Stimulated activated naive CD8-positive, alpha-beta T cell treated with anti-CD3 and anti-CD28 coated beads, Interleukin-15, Interleukin-2, amounts not matched to agents 100 ng/mL and 50 ng/mL, for 24 hours (primary cell): ENCODE measurements at regions not wholly inside any gene's neighbourhood (a gene's known extent, or its start where the extent isn't known, plus 50 kb on each side); places are given as distances from the start of the nearest gene placed in this dataset.

Source experiments
- H3K27ac Mint-ChIP-seq: one replicate; pipeline ENCODE4 v1.8.0; 2021; ENCODE audit warnings: mild to moderate bottlenecking, mixed read lengths
- H3K27me3 Mint-ChIP-seq: one replicate; pipeline ENCODE4 v1.8.0; 2021; ENCODE audit warnings: mixed read lengths
- H3K36me3 Mint-ChIP-seq: one replicate; pipeline ENCODE4 v1.8.0; 2021; ENCODE audit warnings: low read depth, mixed read lengths
- H3K4me1 Mint-ChIP-seq: one replicate; pipeline ENCODE4 v1.8.0; 2021; ENCODE audit warnings: low read depth, mixed read lengths
- H3K4me3 Mint-ChIP-seq: one replicate; pipeline ENCODE4 v1.8.0; 2021; ENCODE audit warnings: mild to moderate bottlenecking, mixed read lengths
- H3K9me3 Mint-ChIP-seq: one replicate; pipeline ENCODE4 v1.8.0; 2021; ENCODE audit warnings: mixed read lengths

DNA sequence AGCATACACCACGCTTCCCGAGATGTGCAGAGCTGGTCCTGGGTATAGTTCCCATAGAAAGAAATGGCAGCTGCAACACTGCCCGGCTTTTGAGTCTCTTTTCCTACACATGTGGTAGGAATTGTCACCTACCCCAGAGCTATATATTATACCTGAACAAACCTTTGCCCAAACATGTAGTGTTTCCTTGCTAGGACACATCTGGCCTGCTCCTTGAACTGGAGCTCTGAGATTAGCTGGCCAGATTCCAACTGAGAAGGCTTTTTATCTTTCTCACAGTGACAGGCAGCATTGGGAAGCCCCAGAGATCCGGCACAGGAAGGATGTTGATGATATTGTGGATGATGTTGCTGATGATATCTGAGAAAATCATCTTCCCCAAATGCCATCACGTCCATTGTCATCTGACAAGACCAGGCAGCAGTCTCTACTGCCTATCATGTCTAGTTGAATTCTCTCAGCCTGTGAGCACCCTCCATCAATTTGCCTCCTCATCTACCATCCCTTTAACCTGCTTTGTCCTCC is 115.0 kb upstream of the SMYD2 start:
- no peaks in the 10 kb centered on the region for H3K27me3 Mint-ChIP-seq
- no peak overlapping the region for H3K27ac Mint-ChIP-seq
- H3K9me3 Mint-ChIP-seq: no peaks in the 10 kb centered on the region
- H3K4me1 Mint-ChIP-seq: no peaks in the 10 kb centered on the region
- H3K4me3 Mint-ChIP-seq: no peak overlapping the region
- H3K36me3 Mint-ChIP-seq: no peaks in the 10 kb centered on the region

DNA sequence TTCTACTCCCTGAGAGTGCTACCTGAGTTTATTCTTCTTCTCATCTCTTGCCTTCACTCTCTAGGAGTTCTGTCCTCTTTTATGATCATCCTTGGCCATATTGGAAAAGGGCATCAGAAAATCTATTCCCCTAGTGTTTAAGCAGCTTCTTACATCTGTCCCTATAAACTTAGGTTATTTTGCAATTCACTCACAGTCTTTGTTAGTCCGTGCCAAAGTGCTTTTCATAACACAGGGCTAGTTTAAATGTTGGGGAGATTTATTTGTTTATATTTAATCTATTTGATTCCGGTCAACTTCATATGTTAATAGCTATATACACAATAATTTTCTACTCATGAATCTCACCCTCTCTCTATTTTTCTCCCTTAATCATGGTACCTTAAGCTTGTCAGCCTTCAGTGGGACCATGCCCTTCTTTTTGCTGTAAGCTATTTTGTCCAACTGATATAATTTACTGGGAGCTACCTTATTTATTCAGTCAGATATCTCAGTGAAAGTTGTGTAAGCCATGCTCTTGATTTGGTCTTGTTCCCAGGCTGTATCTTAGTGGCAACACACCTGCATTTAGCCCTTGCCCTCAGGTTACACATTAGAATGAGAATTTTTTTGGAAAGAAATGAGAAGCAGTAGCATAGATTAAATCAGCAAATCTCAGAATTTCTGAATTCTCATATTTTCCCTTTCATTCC is 106.3 kb upstream of the SMYD2 start:
- Mint-ChIP-seq H3K27me3 (peaks cover 13% of the 10 kb centered on the region), H3K9me3 (no peaks in the 10 kb centered on the region), H3K4me3 (no peak overlapping the region), H3K36me3 (no peaks in the 10 kb centered on the region), H3K4me1 (no peaks in the 10 kb centered on the region), H3K27ac (no peak overlapping the region)

- Mint-ChIP-seq H3K4me3 (no peak overlapping the region), H3K27me3 (peaks cover 37% of the 10 kb centered on the region), H3K9me3 (peaks cover 11% of the 10 kb centered on the region), H3K27ac (no peak overlapping the region), H3K4me1 (no peaks in the 10 kb centered on the region), H3K36me3 (no peaks in the 10 kb centered on the region)
These were observed 102.9 kb upstream of the SMYD2 start for GRCh38 chr1:214178102-214178501.

GRCh38 chr1:214184992-214185391 is 96.0 kb upstream of the SMYD2 start:
- peaks cover 65% of the 10 kb centered on the region for H3K27me3 Mint-ChIP-seq
- H3K9me3 Mint-ChIP-seq: peaks cover 11% of the 10 kb centered on the region

GRCh38 chr1:214186103-214186824 is 94.7 kb upstream of the SMYD2 start:
- Mint-ChIP-seq H3K27me3 (peaks cover 64% of the 10 kb centered on the region), H3K4me3 (no peak overlapping the region), H3K4me1 (no peaks in the 10 kb centered on the region), H3K27ac (no peak overlapping the region), H3K36me3 (no peaks in the 10 kb centered on the region), H3K9me3 (peaks cover 11% of the 10 kb centered on the region)

More at GRCh38 chr1:214184992-214185391, 96.0 kb upstream of the SMYD2 start:
- Mint-ChIP-seq H3K36me3 (no peaks in the 10 kb centered on the region), H3K27ac (no peak overlapping the region), H3K4me1 (no peaks in the 10 kb centered on the region), H3K4me3 (no peak overlapping the region)

DNA sequence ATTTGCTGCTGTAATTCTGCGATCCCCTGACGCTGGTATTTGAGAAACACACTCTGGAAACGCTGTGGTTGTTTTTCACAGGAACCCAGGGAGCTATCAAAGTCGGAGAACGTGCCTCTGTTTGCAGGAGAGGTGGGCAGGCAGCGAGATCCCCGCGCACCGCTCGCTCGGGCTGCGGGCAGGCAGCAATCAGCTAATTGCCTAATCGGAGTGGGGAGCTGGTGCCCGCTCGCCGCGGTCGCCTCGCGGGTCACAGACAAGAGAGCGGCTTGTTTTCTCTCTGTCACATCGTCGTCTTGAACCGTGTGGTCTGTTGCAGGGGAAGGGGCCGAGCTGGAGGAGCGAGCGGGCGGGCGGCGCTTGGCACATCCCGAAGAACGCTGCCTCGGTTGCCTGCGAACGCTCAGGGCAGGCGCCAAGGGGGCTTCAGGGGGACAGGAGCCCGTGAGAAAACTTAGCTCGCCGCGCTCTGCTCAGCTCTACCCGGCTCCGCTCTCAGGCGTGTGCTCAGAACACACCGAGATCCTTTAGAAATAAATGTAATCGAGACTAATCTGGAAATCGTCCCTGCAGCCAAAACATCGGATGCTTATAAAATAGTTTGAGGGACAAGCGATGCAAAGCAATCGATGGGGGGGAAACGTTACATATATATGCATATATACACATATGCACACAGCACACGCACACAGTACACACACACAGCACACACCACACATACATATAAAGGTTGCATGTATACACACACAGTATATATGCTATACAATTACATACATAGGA is 93.6 kb upstream of the SMYD2 start:
- H3K27ac Mint-ChIP-seq: no peak overlapping the region
- peaks cover 5% of the 10 kb centered on the region for H3K9me3 Mint-ChIP-seq
- H3K4me3 Mint-ChIP-seq: no peak overlapping the region
- peaks cover 58% of the 10 kb centered on the region for H3K27me3 Mint-ChIP-seq
- no peaks in the 10 kb centered on the region for H3K4me1 Mint-ChIP-seq
- no peaks in the 10 kb centered on the region for H3K36me3 Mint-ChIP-seq

- H3K36me3 Mint-ChIP-seq: no peaks in the 10 kb centered on the region
- H3K27ac Mint-ChIP-seq: no peak overlapping the region
These were observed 93.0 kb upstream of the SMYD2 start for GRCh38 chr1:214187933-214188332.

DNA sequence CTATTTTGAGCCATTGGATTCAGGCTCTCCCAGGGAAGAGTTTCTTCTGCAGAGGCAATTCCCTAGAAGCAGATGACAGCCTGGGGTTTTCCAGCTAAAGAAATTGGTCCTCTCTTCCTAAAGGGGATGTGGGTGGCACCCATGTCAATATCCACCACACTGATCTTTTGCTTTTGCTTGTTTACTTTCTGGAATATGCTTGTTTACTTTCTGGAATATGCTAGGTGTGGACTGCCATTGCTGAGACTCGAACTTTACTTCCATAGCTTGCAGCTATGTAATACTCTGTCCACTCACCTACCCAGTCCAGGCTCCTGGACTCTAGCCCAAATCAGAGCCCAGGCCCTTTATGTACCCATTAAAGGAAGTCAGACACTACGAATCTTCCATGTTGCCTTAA is 92.1 kb upstream of the SMYD2 start:
- H3K9me3 Mint-ChIP-seq: no peaks in the 10 kb centered on the region
- H3K4me1 Mint-ChIP-seq: no peaks in the 10 kb centered on the region
- no peaks in the 10 kb centered on the region for H3K36me3 Mint-ChIP-seq
- peaks cover 56% of the 10 kb centered on the region for H3K27me3 Mint-ChIP-seq
- no peak overlapping the region for H3K27ac Mint-ChIP-seq
- no peak overlapping the region for H3K4me3 Mint-ChIP-seq

More at GRCh38 chr1:214187933-214188332, 93.0 kb upstream of the SMYD2 start:
- no peaks in the 10 kb centered on the region for H3K4me1 Mint-ChIP-seq
- peaks cover 56% of the 10 kb centered on the region for H3K27me3 Mint-ChIP-seq
- H3K9me3 Mint-ChIP-seq: peaks cover under 1% of the 10 kb centered on the region
- H3K4me3 Mint-ChIP-seq: no peak overlapping the region

DNA sequence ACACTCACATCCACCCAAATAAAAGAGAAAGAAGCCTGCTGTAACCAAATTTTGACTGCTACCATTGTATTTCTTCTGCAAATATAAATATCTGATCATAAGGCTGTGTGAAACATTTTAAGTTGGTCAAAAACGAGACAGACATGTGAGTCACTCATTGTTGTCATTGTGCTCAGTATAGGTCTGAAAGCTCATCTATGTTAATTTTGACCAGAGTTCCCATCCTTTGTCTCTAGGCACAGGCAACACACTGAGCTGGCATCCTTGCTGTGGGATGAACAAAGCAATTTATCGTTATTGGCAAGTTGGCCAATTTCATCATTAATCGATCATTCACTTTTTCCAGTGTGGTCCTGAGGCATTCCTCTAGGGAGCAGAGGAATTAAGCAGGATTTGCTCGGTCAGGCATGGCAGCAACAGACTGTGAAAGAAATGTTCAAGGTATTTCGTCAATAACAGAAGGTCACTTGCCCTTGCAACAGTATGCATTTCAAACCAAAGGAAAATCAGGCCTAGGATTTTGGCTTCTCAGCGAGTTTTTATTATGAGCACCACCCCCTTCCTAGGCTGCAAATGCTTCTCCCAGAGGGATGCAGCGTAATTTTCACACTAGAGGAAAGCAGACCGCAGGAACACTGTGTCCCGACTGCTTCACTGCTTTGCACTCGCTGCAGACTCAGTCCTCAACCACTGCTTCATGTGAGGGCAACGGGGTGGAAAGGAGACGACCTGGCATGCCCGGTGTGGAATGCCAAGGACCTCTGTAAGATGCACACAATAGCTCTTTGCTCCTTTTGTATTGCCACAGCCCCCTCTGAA is 87.9 kb upstream of the SMYD2 start:
- Mint-ChIP-seq H3K27me3 (peaks cover 47% of the 10 kb centered on the region), H3K4me3 (no peak overlapping the region), H3K36me3 (no peaks in the 10 kb centered on the region), H3K4me1 (no peaks in the 10 kb centered on the region), H3K9me3 (no peaks in the 10 kb centered on the region), H3K27ac (no peak overlapping the region)

DNA sequence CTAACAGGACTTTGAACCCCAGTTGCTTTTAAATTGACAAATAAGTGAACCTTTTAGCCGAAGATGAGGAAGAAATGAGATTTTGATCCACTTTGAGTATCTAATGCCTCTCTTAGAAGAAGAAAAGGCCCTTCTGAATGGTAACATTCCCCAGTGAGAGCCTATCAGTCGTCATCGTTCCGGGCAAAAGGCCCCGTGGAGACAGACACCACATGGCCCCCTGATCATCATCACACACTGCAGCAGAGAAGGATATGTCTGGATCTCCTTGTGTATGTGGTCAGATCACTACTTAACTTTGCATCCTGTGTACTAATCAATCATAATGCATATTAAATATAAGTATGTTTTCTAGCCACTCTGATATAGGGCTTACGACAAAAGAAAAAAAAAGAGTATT is 87.3 kb upstream of the SMYD2 start:
- Mint-ChIP-seq H3K4me3 (no peak overlapping the region), H3K27ac (no peak overlapping the region), H3K9me3 (no peaks in the 10 kb centered on the region), H3K27me3 (peaks cover 44% of the 10 kb centered on the region), H3K36me3 (no peaks in the 10 kb centered on the region), H3K4me1 (no peaks in the 10 kb centered on the region)

DNA sequence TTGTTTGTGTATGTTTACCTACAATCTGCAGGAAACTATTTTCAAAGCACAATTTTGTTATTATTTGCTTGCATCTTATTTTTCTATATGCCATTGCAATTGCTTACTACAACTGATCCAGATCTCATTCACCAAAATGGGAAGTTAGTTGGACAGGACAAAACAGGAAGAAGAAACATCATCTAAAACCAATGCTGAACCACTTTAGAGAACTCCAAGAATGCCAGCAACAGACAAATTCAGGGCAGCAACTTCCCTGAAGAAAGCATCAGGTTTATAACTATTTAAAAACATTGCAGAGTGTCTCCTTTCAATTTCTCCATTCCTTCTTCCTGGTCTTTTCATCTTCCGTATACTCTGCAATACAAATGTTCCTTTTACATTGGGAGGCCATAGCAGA is 82.4 kb upstream of the SMYD2 start:
- no peaks in the 10 kb centered on the region for H3K9me3 Mint-ChIP-seq
- peaks cover 43% of the 10 kb centered on the region for H3K27me3 Mint-ChIP-seq
- H3K27ac Mint-ChIP-seq: no peak overlapping the region
- H3K4me3 Mint-ChIP-seq: no peak overlapping the region
- H3K4me1 Mint-ChIP-seq: no peaks in the 10 kb centered on the region
- no peaks in the 10 kb centered on the region for H3K36me3 Mint-ChIP-seq

- H3K9me3 Mint-ChIP-seq: no peaks in the 10 kb centered on the region
- no peaks in the 10 kb centered on the region for H3K4me1 Mint-ChIP-seq
- peaks cover 33% of the 10 kb centered on the region for H3K27me3 Mint-ChIP-seq
- no peak overlapping the region for H3K4me3 Mint-ChIP-seq
- H3K27ac Mint-ChIP-seq: no peak overlapping the region
- H3K36me3 Mint-ChIP-seq: no peaks in the 10 kb centered on the region
These were observed 81.4 kb upstream of the SMYD2 start for GRCh38 chr1:214199585-214199984.

DNA sequence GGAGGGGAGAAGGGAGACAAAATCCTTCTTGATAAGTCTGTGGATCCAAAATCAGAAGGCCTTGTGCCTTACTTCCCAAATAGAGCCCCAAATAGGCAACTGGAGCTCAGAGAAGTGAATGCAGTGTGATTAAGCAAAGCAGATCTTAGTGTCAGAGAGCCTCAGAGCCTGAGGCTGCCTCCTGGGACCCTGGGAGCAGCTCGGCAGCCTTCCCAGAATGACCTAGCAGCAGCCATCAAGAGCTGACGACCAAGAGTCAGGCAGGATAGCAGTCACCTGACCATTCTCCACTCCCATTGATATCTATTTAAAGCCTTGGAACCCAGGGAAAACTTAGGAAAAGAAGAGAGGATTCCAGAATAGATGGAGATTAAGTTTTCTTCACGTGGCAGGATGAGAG is 78.0 kb upstream of the SMYD2 start:
- no peaks in the 10 kb centered on the region for H3K9me3 Mint-ChIP-seq
- no peaks in the 10 kb centered on the region for H3K4me1 Mint-ChIP-seq
- no peak overlapping the region for H3K4me3 Mint-ChIP-seq

GRCh38 chr1:214205053-214205452 is 75.9 kb upstream of the SMYD2 start:
- H3K36me3 Mint-ChIP-seq: no peaks in the 10 kb centered on the region
- H3K27ac Mint-ChIP-seq: no peak overlapping the region
- H3K4me1 Mint-ChIP-seq: no peaks in the 10 kb centered on the region
- no peaks in the 10 kb centered on the region for H3K9me3 Mint-ChIP-seq
- H3K4me3 Mint-ChIP-seq: no peak overlapping the region
- H3K27me3 Mint-ChIP-seq: peaks cover 14% of the 10 kb centered on the region

More for the DNA sequence above, 78.0 kb upstream of the SMYD2 start:
- H3K36me3 Mint-ChIP-seq: no peaks in the 10 kb centered on the region
- no peak overlapping the region for H3K27ac Mint-ChIP-seq
- H3K27me3 Mint-ChIP-seq: peaks cover 24% of the 10 kb centered on the region
